22Rv1 (cell line): ENCODE measurements at regions not wholly inside any gene's neighbourhood (a gene's known extent, or its start where the extent isn't known, plus 50 kb on each side); places are given as distances from the start of the nearest gene placed in this dataset.

Experiments
- H3K27ac ChIP-seq: fragments of 450-650 bp; 2 replicates; pipeline ENCODE4 v1.5.1; 2017
- ZFX ChIP-seq: fragments of 450-650 bp; IDR thresholded peaks from 2 replicates; pipeline ENCODE4 v1.6.1; 2017; ENCODE audit warnings: antibody characterized with exemption, borderline replicate concordance
- TF ChIP-seq, protein P1 (sequence below): fragments of 450-650 bp; IDR thresholded peaks from 2 replicates; pipeline ENCODE4 v1.5.1; 2017; ENCODE audit warnings: mild to moderate bottlenecking

- H3K27ac ChIP-seq: no peak overlapping the region
- TF ChIP-seq ZFX: no peak
- TF ChIP-seq, protein P1, sequence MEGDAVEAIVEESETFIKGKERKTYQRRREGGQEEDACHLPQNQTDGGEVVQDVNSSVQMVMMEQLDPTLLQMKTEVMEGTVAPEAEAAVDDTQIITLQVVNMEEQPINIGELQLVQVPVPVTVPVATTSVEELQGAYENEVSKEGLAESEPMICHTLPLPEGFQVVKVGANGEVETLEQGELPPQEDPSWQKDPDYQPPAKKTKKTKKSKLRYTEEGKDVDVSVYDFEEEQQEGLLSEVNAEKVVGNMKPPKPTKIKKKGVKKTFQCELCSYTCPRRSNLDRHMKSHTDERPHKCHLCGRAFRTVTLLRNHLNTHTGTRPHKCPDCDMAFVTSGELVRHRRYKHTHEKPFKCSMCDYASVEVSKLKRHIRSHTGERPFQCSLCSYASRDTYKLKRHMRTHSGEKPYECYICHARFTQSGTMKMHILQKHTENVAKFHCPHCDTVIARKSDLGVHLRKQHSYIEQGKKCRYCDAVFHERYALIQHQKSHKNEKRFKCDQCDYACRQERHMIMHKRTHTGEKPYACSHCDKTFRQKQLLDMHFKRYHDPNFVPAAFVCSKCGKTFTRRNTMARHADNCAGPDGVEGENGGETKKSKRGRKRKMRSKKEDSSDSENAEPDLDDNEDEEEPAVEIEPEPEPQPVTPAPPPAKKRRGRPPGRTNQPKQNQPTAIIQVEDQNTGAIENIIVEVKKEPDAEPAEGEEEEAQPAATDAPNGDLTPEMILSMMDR: no peak
Observed at GRCh38 chr20:50252701-50253100, 62.1 kb downstream of the CEBPB start.

- H3K27ac ChIP-seq: no peak overlapping the region
- TF ChIP-seq, protein P1: no peak
- no peak for TF ChIP-seq ZFX
Observed at GRCh38 chr20:50253101-50253500, 62.5 kb downstream of the CEBPB start.

- no peak overlapping the region for H3K27ac ChIP-seq
- no peak for TF ChIP-seq ZFX
- TF ChIP-seq, protein P1: no peak
Observed at GRCh38 chr20:50254466-50255079, 63.9 kb downstream of the CEBPB start.

GRCh38 chr20:50256577-50256976, 65.9 kb downstream of the CEBPB start:
- TF ChIP-seq, protein P1: no peak
- TF ChIP-seq ZFX: no peak
- no peak overlapping the region for H3K27ac ChIP-seq

DNA sequence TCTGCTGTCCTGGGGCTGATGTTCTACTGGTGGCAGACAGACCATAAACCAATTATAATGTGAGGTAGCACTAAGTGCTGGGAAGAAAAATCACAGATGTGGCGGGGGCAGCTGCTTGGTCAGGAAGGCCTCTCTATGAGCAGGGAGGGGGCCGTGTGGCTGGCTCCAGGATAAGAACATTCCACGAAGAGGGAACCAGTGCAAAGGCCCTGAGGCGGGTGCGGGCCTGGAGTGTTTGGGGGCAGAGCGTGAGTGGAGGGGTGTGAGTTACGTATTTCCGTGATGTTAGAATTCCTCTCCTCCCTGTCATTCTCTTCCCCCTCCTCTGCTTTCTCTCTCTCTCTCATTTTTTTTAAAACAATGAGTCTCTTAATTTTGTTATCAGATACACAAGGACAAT, 67.2 kb downstream of the CEBPB start:
- H3K27ac ChIP-seq: no peak overlapping the region
- TF ChIP-seq, protein P1: no peak
- TF ChIP-seq ZFX: no peak

GRCh38 chr20:50258790-50259483, 68.3 kb downstream of the CEBPB start:
- TF ChIP-seq, protein P1: no peak
- TF ChIP-seq ZFX: no peak
- H3K27ac ChIP-seq: no peak overlapping the region

- TF ChIP-seq, protein P1: no peak
- no peak for TF ChIP-seq ZFX
- H3K27ac ChIP-seq: no peak overlapping the region
Observed at GRCh38 chr20:50259705-50260478, 69.3 kb downstream of the CEBPB start.
